Transverse colon (tissue), 4 donors: ENCODE measurements at regions not wholly inside any gene's neighbourhood (a gene's known extent, or its start where the extent isn't known, plus 50 kb on each side); places are given as distances from the start of the nearest gene placed in this dataset.

Experiments used
- EP300 ChIP-seq: sonication (generic); formaldehyde crosslinking; IDR thresholded peaks from one replicate; pipeline ENCODE4 v1.6.1; 2017; ENCODE audit warnings: antibody characterized with exemption, low read depth
- POLR2A ChIP-seq: fragments of 450-650 bp; IDR thresholded peaks from one replicate; pipeline ENCODE4 v1.6.1; 2016; ENCODE audit warnings: antibody characterized with exemption, mild to moderate bottlenecking, moderate library complexity
- POLR2AphosphoS5 ChIP-seq, 3 donors: sonication (generic); formaldehyde crosslinking; IDR thresholded peaks; one replicate each; pipeline ENCODE4 v1.6.1; 2016; ENCODE audit warnings: antibody characterized with exemption in 3 of 3
- TF ChIP-seq, protein P1 (sequence below), 5 experiments: fragments of 200-600 bp in 3 of 5; fragments of 450-650 bp in 2 of 5; sonication (generic) in 3 of 5; IDR thresholded peaks; 1 replicate in 2 of 5; 2 replicates in 3 of 5; pipeline ENCODE4 v1.5.1; 2016 to 2017; ENCODE audit warnings: antibody characterized with exemption in 5 of 5, inconsistent platforms in 3 of 5, mild to moderate bottlenecking in 2 of 5, moderate library complexity in 1 of 5

DNA sequence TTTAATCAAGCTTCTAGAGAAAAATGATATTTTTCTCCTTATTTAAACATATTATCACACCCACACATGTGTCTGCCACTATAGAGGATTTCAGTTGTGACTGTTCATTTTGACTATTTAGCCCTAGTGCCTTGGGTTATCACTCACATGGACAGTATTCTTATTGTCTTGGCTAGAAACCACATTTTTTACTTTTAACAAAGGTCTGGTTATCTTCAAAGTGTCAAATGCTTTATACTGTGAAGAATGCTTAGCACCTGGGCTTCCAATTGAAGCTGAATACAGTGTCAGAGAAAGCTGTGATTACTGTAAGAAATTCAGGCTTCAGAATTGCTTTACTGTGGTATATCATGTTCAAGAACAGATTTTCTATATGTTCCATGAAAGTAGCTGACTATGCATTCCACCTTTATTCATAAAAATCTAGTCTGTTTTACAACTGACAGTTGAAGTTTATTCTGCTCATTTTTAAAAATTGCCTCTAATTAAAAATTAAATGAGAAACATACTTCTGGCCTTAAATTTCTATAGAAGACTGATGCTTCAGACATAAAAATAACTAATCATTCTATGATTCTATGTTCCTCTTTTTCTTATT, 278.6 kb downstream of the SEMA3D start:
- TF ChIP-seq, protein P1, sequence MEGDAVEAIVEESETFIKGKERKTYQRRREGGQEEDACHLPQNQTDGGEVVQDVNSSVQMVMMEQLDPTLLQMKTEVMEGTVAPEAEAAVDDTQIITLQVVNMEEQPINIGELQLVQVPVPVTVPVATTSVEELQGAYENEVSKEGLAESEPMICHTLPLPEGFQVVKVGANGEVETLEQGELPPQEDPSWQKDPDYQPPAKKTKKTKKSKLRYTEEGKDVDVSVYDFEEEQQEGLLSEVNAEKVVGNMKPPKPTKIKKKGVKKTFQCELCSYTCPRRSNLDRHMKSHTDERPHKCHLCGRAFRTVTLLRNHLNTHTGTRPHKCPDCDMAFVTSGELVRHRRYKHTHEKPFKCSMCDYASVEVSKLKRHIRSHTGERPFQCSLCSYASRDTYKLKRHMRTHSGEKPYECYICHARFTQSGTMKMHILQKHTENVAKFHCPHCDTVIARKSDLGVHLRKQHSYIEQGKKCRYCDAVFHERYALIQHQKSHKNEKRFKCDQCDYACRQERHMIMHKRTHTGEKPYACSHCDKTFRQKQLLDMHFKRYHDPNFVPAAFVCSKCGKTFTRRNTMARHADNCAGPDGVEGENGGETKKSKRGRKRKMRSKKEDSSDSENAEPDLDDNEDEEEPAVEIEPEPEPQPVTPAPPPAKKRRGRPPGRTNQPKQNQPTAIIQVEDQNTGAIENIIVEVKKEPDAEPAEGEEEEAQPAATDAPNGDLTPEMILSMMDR (IDR thresholded peaks at IDR 0.05) = no peak
- TF ChIP-seq POLR2AphosphoS5 (IDR thresholded peaks at IDR 0.05) = peak in 1 of 3 donors; percentile 37
- TF ChIP-seq POLR2A = no peak
- no peak for TF ChIP-seq EP300
